Vagina (tissue), 2 donors: ENCODE measurements at regions not wholly inside any gene's neighbourhood (a gene's known extent, or its start where the extent isn't known, plus 50 kb on each side); places are given as distances from the start of the nearest gene placed in this dataset.

ENCODE experiments used
- DNase-seq, 2 donors: peaks; one replicate each; pipeline ENCODE4 v3.0.0-alpha.2; 2017; ENCODE audit errors: extremely low spot score in 2 of 2
- H3K27ac ChIP-seq: fragments of 200-600 bp; sonication (generic); one replicate; pipeline ENCODE4 v1.5.1; 2019
- H3K27me3 ChIP-seq: fragments of 200-600 bp; sonication (generic); one replicate; pipeline ENCODE4 v1.5.1; 2019
- H3K36me3 ChIP-seq, 2 donors: fragments of 200-600 bp; sonication (generic); one replicate each; pipeline ENCODE4 v1.5.1; 2017 to 2019
- H3K4me1 ChIP-seq: fragments of 200-600 bp; sonication (generic); one replicate; pipeline ENCODE4 v1.5.1; 2019
- H3K4me3 ChIP-seq, 2 donors: fragments of 200-600 bp; sonication (generic); 1 replicate in 1 of 2; 2 replicates in 1 of 2; pipeline ENCODE4 v1.5.1; 2016 to 2019
- H3K9me3 ChIP-seq: fragments of 200-600 bp; sonication (generic); one replicate; pipeline ENCODE4 v1.5.1; 2019
- CTCF ChIP-seq, 3 experiments: fragments of 450-650 bp in 2 of 3; fragments of 200-600 bp in 1 of 3; sonication (generic) in 1 of 3; IDR thresholded peaks; one replicate each; pipeline ENCODE4 v1.5.1; 2017 to 2019; ENCODE audit warnings: antibody characterized with exemption in 3 of 3, mild to moderate bottlenecking in 2 of 3, moderate library complexity in 2 of 3
- POLR2A ChIP-seq, 2 donors: fragments of 450-650 bp; IDR thresholded peaks; one replicate each; pipeline ENCODE4 v1.6.1; 2017; ENCODE audit warnings: antibody characterized with exemption in 2 of 2, mild to moderate bottlenecking in 2 of 2, moderate library complexity in 2 of 2
- POLR2AphosphoS5 ChIP-seq, 2 donors: sonication (generic); formaldehyde crosslinking; IDR thresholded peaks; one replicate each; pipeline ENCODE4 v1.9.0; 2017; ENCODE audit warnings: antibody characterized with exemption in 2 of 2, mild to moderate bottlenecking in 2 of 2, low read depth in 1 of 2; ENCODE audit not compliant: insufficient read depth in 1 of 2
- intact Hi-C: fragments of 100-400 bp; cut with DNase I; formaldehyde crosslinking; loops from one replicate; pipeline ENCODE4 v1.15.1; 2023

GRCh38 chr10:43929122-43929521, 280.4 kb upstream of the ZNF32 start:
- peak in 1 of 2 donors; percentile 79 for DNase-seq
- Histone ChIP-seq H3K4me3 (no peak overlapping the region), H3K9me3 (no peaks in the 10 kb centered on the region), H3K27ac (no peak overlapping the region), H3K4me1 (no peaks in the 10 kb centered on the region), H3K36me3 (no peaks in the 10 kb centered on the region), H3K27me3 (no peaks in the 10 kb centered on the region)
- no peak for TF ChIP-seq POLR2AphosphoS5 (IDR thresholded peaks at IDR 0.05; ENCODE audit: insufficient read depth in 1 of 2, low read depth in 1 of 2)
- intact Hi-C loops = no loop called here

GRCh38 chr10:43928425-43928968, 279.8 kb upstream of the ZNF32 start:
- intact Hi-C loops = no loop called here
- no peaks in the 10 kb centered on the region for H3K27me3 ChIP-seq
- H3K4me1 ChIP-seq = no peaks in the 10 kb centered on the region
- no peak for DNase-seq
- H3K4me3 ChIP-seq = no peak overlapping the region
- no peak overlapping the region for H3K27ac ChIP-seq
- no peaks in the 10 kb centered on the region for H3K36me3 ChIP-seq
- TF ChIP-seq POLR2A (IDR thresholded peaks at IDR 0.05) = no peak
- no peak for TF ChIP-seq CTCF (IDR thresholded peaks at IDR 0.05)
- TF ChIP-seq POLR2AphosphoS5 (IDR thresholded peaks at IDR 0.05; ENCODE audit: insufficient read depth in 1 of 2, low read depth in 1 of 2) = no peak
- no peaks in the 10 kb centered on the region for H3K9me3 ChIP-seq

- Histone ChIP-seq H3K36me3 (no peaks in the 10 kb centered on the region), H3K4me1 (no peaks in the 10 kb centered on the region), H3K27ac (no peak overlapping the region), H3K9me3 (no peaks in the 10 kb centered on the region), H3K27me3 (no peaks in the 10 kb centered on the region), H3K4me3 (no peak overlapping the region)
- intact Hi-C loops = no loop called here
- no peak for TF ChIP-seq POLR2AphosphoS5 (IDR thresholded peaks at IDR 0.05; ENCODE audit: insufficient read depth in 1 of 2, low read depth in 1 of 2)
- no peak for TF ChIP-seq POLR2A (IDR thresholded peaks at IDR 0.05)
- TF ChIP-seq CTCF (IDR thresholded peaks at IDR 0.05) = no peak
- DNase-seq = peak; percentile 49 to 54
Observed at GRCh38 chr10:43926875-43927406, 278.3 kb upstream of the ZNF32 start.

GRCh38 chr10:43926371-43926770, 277.7 kb upstream of the ZNF32 start:
- intact Hi-C loops = no loop called here
- H3K27me3 ChIP-seq = no peaks in the 10 kb centered on the region
- no peak overlapping the region for H3K27ac ChIP-seq
- no peak overlapping the region for H3K4me3 ChIP-seq
- no peaks in the 10 kb centered on the region for H3K4me1 ChIP-seq
- DNase-seq = peak; percentile 49 to 60
- no peaks in the 10 kb centered on the region for H3K36me3 ChIP-seq
- no peak for TF ChIP-seq CTCF (IDR thresholded peaks at IDR 0.05)
- no peak for TF ChIP-seq POLR2AphosphoS5 (IDR thresholded peaks at IDR 0.05; ENCODE audit: insufficient read depth in 1 of 2, low read depth in 1 of 2)
- no peak for TF ChIP-seq POLR2A (IDR thresholded peaks at IDR 0.05)
- no peaks in the 10 kb centered on the region for H3K9me3 ChIP-seq

- Histone ChIP-seq H3K4me1 (no peaks in the 10 kb centered on the region), H3K9me3 (no peaks in the 10 kb centered on the region), H3K27ac (no peak overlapping the region), H3K27me3 (no peaks in the 10 kb centered on the region), H3K36me3 (no peaks in the 10 kb centered on the region), H3K4me3 (no peak overlapping the region)
- TF ChIP-seq CTCF (IDR thresholded peaks at IDR 0.05) (no peak), POLR2AphosphoS5 (IDR thresholded peaks at IDR 0.05; ENCODE audit: insufficient read depth in 1 of 2, low read depth in 1 of 2) (no peak), POLR2A (IDR thresholded peaks at IDR 0.05) (no peak)
- intact Hi-C loops = no loop called here
- DNase-seq = peak; percentile 37 to 72
Observed at GRCh38 chr10:43925793-43926192, 277.1 kb upstream of the ZNF32 start.
